Calu3 (cell line): ENCODE measurements at regions not wholly inside any gene's neighbourhood (a gene's known extent, or its start where the extent isn't known, plus 50 kb on each side); places are given as distances from the start of the nearest gene placed in this dataset.

Source experiments
- BruUV-seq: library from RNA; stranded (reverse); fragments of 400-500 nt; replicated peaks from 2 replicates; lab custom pipeline; 2021; lab: Mats Ljungman, UMichigan
- CTCF ChIA-PET: fragments of 300-600 bp; sonication (Branson Sonifier 250); formaldehyde crosslinking; loops from one replicate; lab custom pipeline; 2022; ENCODE audit warnings: antibody characterized with exemption; lab: Charles Lee
- DNase-seq: peaks from one replicate; pipeline ENCODE4 v3.0.0; 2022
- H3K27ac Mint-ChIP-seq: one replicate; pipeline ENCODE4 v1.8.0; 2022; ENCODE audit warnings: mixed read lengths; ENCODE audit not compliant: unreplicated experiment
- H3K27me3 Mint-ChIP-seq: one replicate; pipeline ENCODE4 v1.8.0; 2022; ENCODE audit warnings: mixed read lengths; ENCODE audit not compliant: unreplicated experiment
- H3K36me3 Mint-ChIP-seq: one replicate; pipeline ENCODE4 v1.8.0; 2022; ENCODE audit warnings: mild to moderate bottlenecking, moderate library complexity, mixed read lengths; ENCODE audit not compliant: insufficient read depth, unreplicated experiment
- H3K4me1 Mint-ChIP-seq: one replicate; pipeline ENCODE4 v1.8.0; 2022; ENCODE audit warnings: mild to moderate bottlenecking, low read depth, mixed read lengths; ENCODE audit not compliant: unreplicated experiment
- H3K4me3 Mint-ChIP-seq: one replicate; pipeline ENCODE4 v1.8.0; 2022; ENCODE audit warnings: mild to moderate bottlenecking, low read depth, moderate library complexity, mixed read lengths; ENCODE audit not compliant: unreplicated experiment
- H3K9me3 Mint-ChIP-seq: one replicate; pipeline ENCODE4 v1.8.0; 2022; ENCODE audit warnings: low read depth, mixed read lengths; ENCODE audit not compliant: unreplicated experiment
- intact Hi-C: fragments of 100-400 bp; cut with micrococcal nuclease; formaldehyde crosslinking; loops from one replicate; pipeline ENCODE4 v1.10.0; 2022; ENCODE audit not compliant: unreplicated experiment
- TF ChIP-seq, protein P1 (sequence below): fragments of 200-600 bp; IDR thresholded peaks from one replicate; pipeline ENCODE4 v1.8.0; 2022; ENCODE audit warnings: antibody characterized with exemption; ENCODE audit not compliant: unreplicated experiment

DNA sequence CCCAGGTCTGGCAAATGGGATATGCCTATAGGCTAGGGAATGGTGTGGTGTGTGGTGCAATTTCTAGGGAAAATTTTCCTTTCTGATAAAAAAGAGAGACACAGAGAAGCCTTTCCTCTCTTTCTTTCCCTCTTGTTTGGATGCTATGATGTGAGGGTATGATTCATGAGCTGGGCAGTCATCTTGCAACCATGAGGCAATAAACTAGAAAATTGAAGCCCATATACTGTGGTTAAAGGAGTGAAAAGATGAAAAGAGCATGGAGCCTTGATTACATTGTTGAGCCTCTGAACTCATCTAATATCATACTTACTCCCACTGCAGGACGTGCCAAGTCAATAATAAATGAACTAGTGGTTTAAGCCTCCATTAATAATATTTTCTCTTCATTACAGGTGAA is 215.6 kb downstream of the HAUS1 start:
- CTCF ChIA-PET, result no interaction called here
- Mint-ChIP-seq H3K36me3 (peaks cover 22% of the 10 kb centered on the region), H3K27me3 (no peaks in the 10 kb centered on the region), H3K27ac (no peak overlapping the region), H3K4me1 (peaks cover 46% of the 10 kb centered on the region), H3K9me3 (peaks cover 4% of the 10 kb centered on the region), H3K4me3 (no peak overlapping the region)
- TF ChIP-seq, protein P1, sequence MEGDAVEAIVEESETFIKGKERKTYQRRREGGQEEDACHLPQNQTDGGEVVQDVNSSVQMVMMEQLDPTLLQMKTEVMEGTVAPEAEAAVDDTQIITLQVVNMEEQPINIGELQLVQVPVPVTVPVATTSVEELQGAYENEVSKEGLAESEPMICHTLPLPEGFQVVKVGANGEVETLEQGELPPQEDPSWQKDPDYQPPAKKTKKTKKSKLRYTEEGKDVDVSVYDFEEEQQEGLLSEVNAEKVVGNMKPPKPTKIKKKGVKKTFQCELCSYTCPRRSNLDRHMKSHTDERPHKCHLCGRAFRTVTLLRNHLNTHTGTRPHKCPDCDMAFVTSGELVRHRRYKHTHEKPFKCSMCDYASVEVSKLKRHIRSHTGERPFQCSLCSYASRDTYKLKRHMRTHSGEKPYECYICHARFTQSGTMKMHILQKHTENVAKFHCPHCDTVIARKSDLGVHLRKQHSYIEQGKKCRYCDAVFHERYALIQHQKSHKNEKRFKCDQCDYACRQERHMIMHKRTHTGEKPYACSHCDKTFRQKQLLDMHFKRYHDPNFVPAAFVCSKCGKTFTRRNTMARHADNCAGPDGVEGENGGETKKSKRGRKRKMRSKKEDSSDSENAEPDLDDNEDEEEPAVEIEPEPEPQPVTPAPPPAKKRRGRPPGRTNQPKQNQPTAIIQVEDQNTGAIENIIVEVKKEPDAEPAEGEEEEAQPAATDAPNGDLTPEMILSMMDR, result no peak
- BruUV-seq, result no TSS peak
- intact Hi-C loops, result no loop called here
- DNase-seq, result no peak

DNA sequence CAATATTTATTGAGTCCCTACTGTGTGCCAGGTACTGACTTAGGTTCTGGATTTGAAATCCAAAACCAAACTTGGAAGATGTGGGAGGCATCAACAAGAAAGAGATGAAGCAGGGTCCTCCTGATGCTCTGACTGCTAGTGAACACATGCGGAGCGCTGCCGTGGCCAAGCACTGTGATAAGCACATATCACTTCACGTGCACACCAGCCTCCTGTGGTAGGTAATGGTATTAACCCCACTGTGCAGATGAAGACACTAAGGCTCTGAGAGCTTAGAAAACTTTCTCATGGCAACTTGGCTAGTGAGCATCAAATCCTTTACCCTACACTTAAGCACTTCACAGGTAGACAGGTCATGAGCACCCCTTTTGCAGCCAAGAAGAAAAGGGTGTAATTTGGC is 216.1 kb downstream of the HAUS1 start:
- no peak for DNase-seq
- Mint-ChIP-seq H3K27ac (peak overlapping the region; percentile 95), H3K27me3 (no peaks in the 10 kb centered on the region), H3K9me3 (peaks cover 4% of the 10 kb centered on the region), H3K36me3 (peaks cover 22% of the 10 kb centered on the region), H3K4me1 (peaks cover 48% of the 10 kb centered on the region), H3K4me3 (no peak overlapping the region)
- CTCF ChIA-PET, result interaction anchor here (2.5 kb wide), 1 partner anchor 39 kb away, joined by 8 read pairs; no protein-coding TSS in a partner anchor
- TF ChIP-seq, protein P1, result no peak
- intact Hi-C loops, result no loop called here
- BruUV-seq, result no TSS peak

DNA sequence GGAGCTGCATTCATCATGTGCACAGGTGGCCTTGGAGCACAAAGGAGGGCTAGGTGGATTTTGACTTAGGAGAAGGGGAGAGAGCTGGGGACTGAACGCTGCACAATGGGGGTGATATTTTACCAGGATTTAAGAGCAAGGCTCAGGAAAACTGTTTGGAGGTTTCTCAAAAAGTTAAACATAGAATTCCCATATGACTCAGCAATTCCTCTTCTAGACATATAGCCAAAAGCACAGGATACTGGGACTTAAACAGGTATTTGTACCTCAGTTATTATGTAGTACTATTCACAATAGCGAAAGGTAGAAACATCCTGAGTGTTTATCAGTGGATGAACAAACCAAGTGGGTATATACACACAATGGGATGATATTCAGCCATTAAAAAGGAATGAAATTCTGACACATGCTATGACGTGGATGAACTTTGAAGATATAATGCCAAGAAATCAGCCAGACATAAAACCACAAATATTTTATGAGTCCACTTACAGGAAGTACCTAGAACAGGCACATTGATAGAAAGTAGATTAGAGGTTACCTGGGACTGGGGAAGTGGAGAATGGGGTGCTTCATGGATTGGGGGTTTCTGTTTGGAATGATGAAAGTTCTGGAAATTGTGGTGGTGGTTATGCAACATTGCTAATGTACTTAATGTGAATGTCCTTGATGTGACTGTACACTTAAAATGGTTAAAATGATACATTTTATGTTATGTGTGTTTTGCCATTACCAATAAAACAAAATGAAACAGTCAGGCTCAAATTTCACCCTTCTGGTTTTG is 216.9 kb downstream of the HAUS1 start:
- Mint-ChIP-seq H3K27me3 (no peaks in the 10 kb centered on the region), H3K9me3 (peaks cover 4% of the 10 kb centered on the region), H3K36me3 (peaks cover 22% of the 10 kb centered on the region), H3K4me1 (peaks cover 48% of the 10 kb centered on the region), H3K4me3 (peak overlapping the region; percentile 40), H3K27ac (peak overlapping the region; percentile 95)
- no peak for DNase-seq
- TF ChIP-seq, protein P1, result no peak
- intact Hi-C loops, result no loop called here
- BruUV-seq, result no TSS peak
- CTCF ChIA-PET, result interaction anchor here (2.5 kb wide), 1 partner anchor 40 kb away, joined by 8 read pairs; no protein-coding TSS in a partner anchor

DNA sequence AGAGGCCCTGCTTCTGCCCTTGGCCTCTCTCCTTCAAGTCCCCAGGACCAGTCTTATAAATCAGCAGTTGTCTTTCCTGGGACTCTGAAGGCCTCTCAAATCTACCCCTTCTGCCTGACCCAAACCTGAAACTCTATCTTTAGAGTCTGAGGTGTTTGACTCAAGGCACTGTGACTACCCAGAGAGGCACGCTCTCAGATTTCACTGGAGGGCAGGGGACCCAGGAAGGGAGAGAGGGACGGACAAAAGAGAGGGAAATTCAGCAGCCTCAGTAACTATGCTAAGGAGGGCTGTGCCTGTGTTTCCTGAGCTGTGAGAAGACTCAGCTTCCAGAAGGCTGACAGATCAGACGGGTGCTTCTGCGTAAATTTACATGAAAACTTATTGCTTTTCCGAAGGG is 217.8 kb downstream of the HAUS1 start:
- H3K4me1 Mint-ChIP-seq, result peaks cover 48% of the 10 kb centered on the region
- TF ChIP-seq, protein P1, result no peak
- no TSS peak for BruUV-seq
- peak overlapping the region; percentile 40 for H3K4me3 Mint-ChIP-seq
- H3K27me3 Mint-ChIP-seq, result no peaks in the 10 kb centered on the region
- CTCF ChIA-PET, result interaction anchor here (1.5 to 2.5 kb wide), 2 partner anchors 41 to 336 kb away, joined by 4 to 8 read pairs; no protein-coding TSS in a partner anchor
- peaks cover 4% of the 10 kb centered on the region for H3K9me3 Mint-ChIP-seq
- intact Hi-C loops, result no loop called here
- DNase-seq, result peak; percentile 41
- peak overlapping the region; percentile 95 for H3K27ac Mint-ChIP-seq
- H3K36me3 Mint-ChIP-seq, result peaks cover 22% of the 10 kb centered on the region
